ENCODE measurements at regions not wholly inside any gene's neighbourhood (a gene's known extent, or its start where the extent isn't known, plus 50 kb on each side); places are given as distances from the start of the nearest gene placed in this dataset.

DNA sequence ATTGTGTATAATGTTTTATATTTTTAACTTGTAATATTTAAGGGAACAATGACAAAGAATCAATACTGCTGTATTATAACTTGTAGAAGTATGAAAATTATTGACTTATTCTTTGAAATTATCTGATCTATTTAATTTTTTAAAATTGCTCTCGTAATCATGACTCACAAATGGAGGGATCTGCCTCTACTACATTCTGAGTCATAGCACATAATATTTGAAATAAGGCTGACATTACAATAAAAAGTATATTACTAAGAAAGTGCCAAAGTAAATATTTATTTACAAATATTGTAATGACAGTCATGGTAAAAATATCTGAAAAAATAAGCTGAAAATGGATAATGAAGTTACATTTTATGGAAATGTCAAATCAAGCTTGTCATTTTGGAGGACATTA, 1144.6 kb upstream of the CDH2 start:
- TF ChIP-seq, protein P1, sequence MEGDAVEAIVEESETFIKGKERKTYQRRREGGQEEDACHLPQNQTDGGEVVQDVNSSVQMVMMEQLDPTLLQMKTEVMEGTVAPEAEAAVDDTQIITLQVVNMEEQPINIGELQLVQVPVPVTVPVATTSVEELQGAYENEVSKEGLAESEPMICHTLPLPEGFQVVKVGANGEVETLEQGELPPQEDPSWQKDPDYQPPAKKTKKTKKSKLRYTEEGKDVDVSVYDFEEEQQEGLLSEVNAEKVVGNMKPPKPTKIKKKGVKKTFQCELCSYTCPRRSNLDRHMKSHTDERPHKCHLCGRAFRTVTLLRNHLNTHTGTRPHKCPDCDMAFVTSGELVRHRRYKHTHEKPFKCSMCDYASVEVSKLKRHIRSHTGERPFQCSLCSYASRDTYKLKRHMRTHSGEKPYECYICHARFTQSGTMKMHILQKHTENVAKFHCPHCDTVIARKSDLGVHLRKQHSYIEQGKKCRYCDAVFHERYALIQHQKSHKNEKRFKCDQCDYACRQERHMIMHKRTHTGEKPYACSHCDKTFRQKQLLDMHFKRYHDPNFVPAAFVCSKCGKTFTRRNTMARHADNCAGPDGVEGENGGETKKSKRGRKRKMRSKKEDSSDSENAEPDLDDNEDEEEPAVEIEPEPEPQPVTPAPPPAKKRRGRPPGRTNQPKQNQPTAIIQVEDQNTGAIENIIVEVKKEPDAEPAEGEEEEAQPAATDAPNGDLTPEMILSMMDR (IDR thresholded peaks at IDR 0.05) = no peak
- TF ChIP-seq POLR2A (IDR thresholded peaks at IDR 0.05) = no peak

All from lower leg skin (tissue), 3 donors.